Astrocyte (in vitro differentiated cells and primary cell): ENCODE measurements at regions not wholly inside any gene's neighbourhood (a gene's known extent, or its start where the extent isn't known, plus 50 kb on each side); places are given as distances from the start of the nearest gene placed in this dataset.

ENCODE experiments used
- DNase-seq: peaks from one replicate; pipeline ENCODE4 v3.0.0-alpha.2; 2010; ENCODE audit warnings: low read depth
- FAIRE-seq: peaks from 2 replicates; lab custom pipeline; 2011; peaks lifted over from hg19 to GRCh38; lab: Jason Lieb, UNC
- H2AFZ ChIP-seq: 2 replicates; pipeline ENCODE4 v1.6.0; 2012; ENCODE audit warnings: low read depth, low read length, inconsistent platforms
- H3K27ac ChIP-seq: 2 replicates; pipeline ENCODE4 v1.5.1; 2011; ENCODE audit warnings: low read depth, low read length, inconsistent platforms
- H3K27me3 ChIP-seq: 2 replicates; pipeline ENCODE4 v1.6.0; 2011; ENCODE audit warnings: low read length, inconsistent platforms; ENCODE audit not compliant: insufficient read depth
- H3K36me3 ChIP-seq: 2 replicates; pipeline ENCODE4 v1.5.1; 2011; ENCODE audit warnings: low read length, inconsistent platforms; ENCODE audit not compliant: insufficient read depth
- H3K4me1 ChIP-seq: 2 replicates; pipeline ENCODE4 v1.5.1; 2011; ENCODE audit warnings: low read length, inconsistent platforms; ENCODE audit not compliant: insufficient read depth
- H3K4me2 ChIP-seq: 2 replicates; pipeline ENCODE4 v1.6.0; 2012; ENCODE audit warnings: low read length, inconsistent platforms
- H3K4me3 ChIP-seq: 2 replicates; pipeline ENCODE4 v1.5.1; 2011; ENCODE audit warnings: low read depth, mild to moderate bottlenecking, low read length, inconsistent platforms; ENCODE audit not compliant: insufficient read depth
- H3K79me2 ChIP-seq: 2 replicates; pipeline ENCODE4 v1.6.0; 2012; ENCODE audit warnings: mild to moderate bottlenecking, low read length, inconsistent platforms; ENCODE audit not compliant: insufficient read depth
- H3K9ac ChIP-seq: 2 replicates; pipeline ENCODE4 v1.6.0; 2012; ENCODE audit warnings: mild to moderate bottlenecking, low read length, inconsistent platforms
- H3K9me3 ChIP-seq: 2 replicates; pipeline ENCODE4 v1.5.1; 2012; ENCODE audit warnings: low read depth, mild to moderate bottlenecking, low read length, inconsistent platforms; ENCODE audit not compliant: insufficient read depth
- H4K20me1 ChIP-seq: 2 replicates; pipeline ENCODE4 v1.6.0; 2012; ENCODE audit warnings: low read length, inconsistent platforms; ENCODE audit not compliant: insufficient read depth
- H3K27ac Mint-ChIP-seq: one replicate; pipeline ENCODE4 v1.8.0; 2021; ENCODE audit warnings: mild to moderate bottlenecking, mixed read lengths; ENCODE audit not compliant: unreplicated experiment
- H3K27me3 Mint-ChIP-seq: one replicate; pipeline ENCODE4 v1.8.0; 2021; ENCODE audit warnings: low read depth, mixed read lengths; ENCODE audit not compliant: unreplicated experiment
- H3K36me3 Mint-ChIP-seq: one replicate; pipeline ENCODE4 v1.8.0; 2021; ENCODE audit warnings: low read depth, mixed read lengths; ENCODE audit not compliant: unreplicated experiment
- H3K4me1 Mint-ChIP-seq: one replicate; pipeline ENCODE4 v1.8.0; 2021; ENCODE audit warnings: low read depth, mixed read lengths; ENCODE audit not compliant: unreplicated experiment
- H3K4me3 Mint-ChIP-seq: one replicate; pipeline ENCODE4 v1.8.0; 2021; ENCODE audit warnings: mild to moderate bottlenecking, moderate library complexity, mixed read lengths; ENCODE audit not compliant: unreplicated experiment
- H3K9me3 Mint-ChIP-seq: one replicate; pipeline ENCODE4 v1.8.0; 2021; ENCODE audit warnings: mild to moderate bottlenecking, mixed read lengths; ENCODE audit not compliant: unreplicated experiment
- EZH2 ChIP-seq: IDR thresholded peaks from 2 replicates; pipeline ENCODE4 v1.6.1; 2012; ENCODE audit warnings: mild to moderate bottlenecking, low read length, inconsistent platforms; ENCODE audit not compliant: insufficient read depth
- TF ChIP-seq, protein P1 (sequence below): IDR thresholded peaks from 2 replicates; pipeline ENCODE4 v1.5.1; 2011; ENCODE audit warnings: low read depth, mild to moderate bottlenecking, inconsistent platforms, low read length, moderate library complexity; ENCODE audit not compliant: insufficient read depth

DNA sequence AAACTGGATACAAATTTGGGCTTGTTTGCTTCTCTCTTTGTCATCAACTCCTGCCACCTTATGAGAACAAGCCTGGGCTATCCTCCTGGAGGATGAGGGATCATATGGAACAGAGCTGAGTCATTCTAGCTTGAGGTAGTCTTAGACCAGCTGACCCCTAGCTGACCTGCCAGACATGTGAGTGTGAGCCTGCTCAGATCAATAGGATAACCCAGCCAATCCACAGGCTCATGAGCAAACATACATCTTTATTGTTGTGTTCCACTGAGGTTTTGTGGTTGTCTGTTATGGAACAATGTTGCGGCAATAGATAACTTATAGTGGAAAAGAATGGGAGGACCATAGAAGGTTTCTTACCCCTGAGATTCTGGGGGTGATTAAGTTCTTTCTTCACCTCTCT lies 54.5 kb upstream of the FAM180A start:
- Histone ChIP-seq H3K9ac (no peak overlapping the region), H2AFZ (no peak overlapping the region), H3K27me3 (no peaks in the 10 kb centered on the region), H3K27ac (no peak overlapping the region), H3K79me2 (no peaks in the 10 kb centered on the region), H3K36me3 (no peaks in the 10 kb centered on the region), H3K4me3 (no peak overlapping the region), H4K20me1 (no peaks in the 10 kb centered on the region), H3K4me2 (no peak overlapping the region), H3K4me1 (peaks cover 4% of the 10 kb centered on the region), H3K9me3 (no peaks in the 10 kb centered on the region)
- FAIRE-seq = no peak
- H3K27ac Mint-ChIP-seq = no peak overlapping the region
- peaks cover 5% of the 10 kb centered on the region for H3K9me3 Mint-ChIP-seq
- no peak overlapping the region for H3K4me3 Mint-ChIP-seq
- peaks cover 8% of the 10 kb centered on the region for H3K27me3 Mint-ChIP-seq
- no peak for DNase-seq
- H3K36me3 Mint-ChIP-seq = no peaks in the 10 kb centered on the region
- H3K4me1 Mint-ChIP-seq = peaks cover 9% of the 10 kb centered on the region
- TF ChIP-seq, protein P1, sequence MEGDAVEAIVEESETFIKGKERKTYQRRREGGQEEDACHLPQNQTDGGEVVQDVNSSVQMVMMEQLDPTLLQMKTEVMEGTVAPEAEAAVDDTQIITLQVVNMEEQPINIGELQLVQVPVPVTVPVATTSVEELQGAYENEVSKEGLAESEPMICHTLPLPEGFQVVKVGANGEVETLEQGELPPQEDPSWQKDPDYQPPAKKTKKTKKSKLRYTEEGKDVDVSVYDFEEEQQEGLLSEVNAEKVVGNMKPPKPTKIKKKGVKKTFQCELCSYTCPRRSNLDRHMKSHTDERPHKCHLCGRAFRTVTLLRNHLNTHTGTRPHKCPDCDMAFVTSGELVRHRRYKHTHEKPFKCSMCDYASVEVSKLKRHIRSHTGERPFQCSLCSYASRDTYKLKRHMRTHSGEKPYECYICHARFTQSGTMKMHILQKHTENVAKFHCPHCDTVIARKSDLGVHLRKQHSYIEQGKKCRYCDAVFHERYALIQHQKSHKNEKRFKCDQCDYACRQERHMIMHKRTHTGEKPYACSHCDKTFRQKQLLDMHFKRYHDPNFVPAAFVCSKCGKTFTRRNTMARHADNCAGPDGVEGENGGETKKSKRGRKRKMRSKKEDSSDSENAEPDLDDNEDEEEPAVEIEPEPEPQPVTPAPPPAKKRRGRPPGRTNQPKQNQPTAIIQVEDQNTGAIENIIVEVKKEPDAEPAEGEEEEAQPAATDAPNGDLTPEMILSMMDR = no peak
- TF ChIP-seq EZH2 = no peak

DNA sequence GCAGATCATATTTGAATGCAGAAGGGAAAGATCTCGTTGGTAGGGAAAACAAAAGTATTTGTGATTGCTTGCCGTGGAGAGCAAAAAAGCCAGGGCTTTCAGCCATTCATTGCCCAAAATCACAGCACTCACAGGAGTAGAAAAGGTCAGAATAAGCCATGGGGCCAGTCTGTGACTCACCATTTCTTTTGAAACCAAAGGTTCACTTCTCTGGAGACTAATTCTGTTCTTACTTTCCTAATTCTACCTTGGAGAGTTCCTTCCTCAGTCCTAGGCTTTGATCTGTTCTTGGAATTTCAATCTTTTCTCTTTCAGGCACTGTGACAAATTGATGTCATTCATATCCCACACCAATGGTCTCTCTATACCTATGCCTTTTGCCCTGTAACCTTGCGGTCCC lies 54.1 kb upstream of the FAM180A start:
- H4K20me1 ChIP-seq = no peaks in the 10 kb centered on the region
- H3K27ac ChIP-seq = no peak overlapping the region
- H3K9me3 ChIP-seq = no peaks in the 10 kb centered on the region
- peaks cover 4% of the 10 kb centered on the region for H3K4me1 ChIP-seq
- peaks cover 8% of the 10 kb centered on the region for H3K27me3 Mint-ChIP-seq
- DNase-seq (no peak), FAIRE-seq (no peak)
- no peaks in the 10 kb centered on the region for H3K36me3 ChIP-seq
- H3K4me2 ChIP-seq = no peak overlapping the region
- TF ChIP-seq EZH2 = no peak
- TF ChIP-seq, protein P1 = no peak
- no peak overlapping the region for H3K27ac Mint-ChIP-seq
- peaks cover 5% of the 10 kb centered on the region for H3K9me3 Mint-ChIP-seq
- peaks cover 9% of the 10 kb centered on the region for H3K4me1 Mint-ChIP-seq
- no peak overlapping the region for H2AFZ ChIP-seq
- H3K4me3 Mint-ChIP-seq = no peak overlapping the region
- H3K79me2 ChIP-seq = no peaks in the 10 kb centered on the region
- H3K9ac ChIP-seq = no peak overlapping the region
- H3K36me3 Mint-ChIP-seq = no peaks in the 10 kb centered on the region
- no peak overlapping the region for H3K4me3 ChIP-seq
- H3K27me3 ChIP-seq = no peaks in the 10 kb centered on the region

DNA sequence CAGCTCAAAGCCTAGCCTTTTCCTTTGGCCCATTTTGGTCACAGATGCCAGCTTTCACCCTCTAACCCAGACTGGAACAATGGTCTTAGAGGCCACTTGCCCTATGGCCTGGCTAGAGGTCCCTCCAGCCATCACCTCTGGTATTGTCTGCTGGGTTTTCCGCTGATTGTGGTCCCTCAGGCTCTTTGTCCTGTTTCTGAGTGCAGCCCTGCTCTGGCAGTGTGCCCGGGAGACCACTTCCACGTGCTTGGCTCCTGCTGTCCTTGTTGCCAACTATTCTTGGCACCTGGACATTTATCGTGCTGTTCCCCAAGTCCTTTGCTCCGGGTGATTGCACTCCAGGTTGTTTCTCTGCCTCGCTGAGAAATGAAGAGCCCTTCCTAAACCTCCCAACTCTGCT lies 53.3 kb upstream of the FAM180A start:
- FAIRE-seq = no peak
- TF ChIP-seq EZH2 = no peak
- TF ChIP-seq, protein P1 = no peak
- peaks cover 9% of the 10 kb centered on the region for H3K4me1 Mint-ChIP-seq
- no peak overlapping the region for H3K27ac Mint-ChIP-seq
- no peaks in the 10 kb centered on the region for H3K27me3 ChIP-seq
- H3K4me3 Mint-ChIP-seq = no peak overlapping the region
- no peak for DNase-seq
- peaks cover 5% of the 10 kb centered on the region for H3K9me3 Mint-ChIP-seq
- H3K4me2 ChIP-seq = no peak overlapping the region
- H3K9me3 ChIP-seq = no peaks in the 10 kb centered on the region
- H2AFZ ChIP-seq = no peak overlapping the region
- no peak overlapping the region for H3K4me3 ChIP-seq
- H3K4me1 ChIP-seq = peaks cover 4% of the 10 kb centered on the region
- peaks cover 8% of the 10 kb centered on the region for H3K27me3 Mint-ChIP-seq
- H3K27ac ChIP-seq = no peak overlapping the region
- H3K36me3 Mint-ChIP-seq = no peaks in the 10 kb centered on the region
- H3K9ac ChIP-seq = no peak overlapping the region
- no peaks in the 10 kb centered on the region for H3K36me3 ChIP-seq
- no peaks in the 10 kb centered on the region for H4K20me1 ChIP-seq
- no peaks in the 10 kb centered on the region for H3K79me2 ChIP-seq
